GM12878 (cell line): ENCODE measurements at regions not wholly inside any gene's neighbourhood (a gene's known extent, or its start where the extent isn't known, plus 50 kb on each side); places are given as distances from the start of the nearest gene placed in this dataset.

ENCODE experiments used
- ATAC-seq: fragments of 200-7000 bp; cut with Tn5 transposase; 3 replicates; pipeline ENCODE4 v1.9.1; 2020; ENCODE audit warnings: mild to moderate bottlenecking, moderate library complexity
- BruUV-seq: library from RNA; stranded (reverse); fragments of 400-500 nt; replicated peaks from 2 replicates; lab custom pipeline; 2021; lab: Mats Ljungman, UMichigan
- CTCF ChIA-PET: fragments of 300-600 bp; sonication (Branson Sonifier 250); formaldehyde crosslinking; extraction: SDS; loops from one replicate; lab custom pipeline; 2021; ENCODE audit warnings: inconsistent platforms; lab: Yijun Ruan, JAX
- POLR2A ChIA-PET: fragments of 350-600 bp; formaldehyde crosslinking; extraction: SDS; loops from one replicate; lab custom pipeline; 2021; ENCODE audit warnings: inconsistent platforms; lab: Charles Lee
- RAD21 ChIA-PET: fragments of 300-600 bp; sonication (Branson Sonifier 250); formaldehyde crosslinking; loops from one replicate; lab custom pipeline; 2023; ENCODE audit warnings: antibody characterized with exemption; ENCODE audit not compliant: unreplicated experiment; lab: Charles Lee
- SMC1A ChIA-PET: fragments of 300-600 bp; sonication (Branson Sonifier 250); formaldehyde crosslinking; loops from one replicate; lab custom pipeline; 2023; ENCODE audit not compliant: unreplicated experiment, uncharacterized antibody; lab: Charles Lee
- DNase-seq: peaks from one replicate; pipeline ENCODE4 v3.0.0-alpha.2; 2011; ENCODE audit warnings: low read depth, low spot score
- FAIRE-seq: peaks from 3 replicates; lab custom pipeline; 2011; peaks lifted over from hg19 to GRCh38; lab: Jason Lieb, UNC
- H2AFZ ChIP-seq: 2 replicates; pipeline ENCODE4 v1.6.0; 2011; ENCODE audit warnings: low read depth, low read length, control low read depth; ENCODE audit not compliant: control insufficient read depth
- H3K27ac ChIP-seq: 2 replicates; pipeline ENCODE4 v1.5.1; 2011; ENCODE audit warnings: control low read depth; ENCODE audit not compliant: control insufficient read depth, insufficient read depth
- H3K27me3 ChIP-seq, 2 experiments: replicated peaks in 1 of 2; 2 replicates each; pipeline versions ENCODE4 v1.6.0 to v1.6.1; 2011; ENCODE audit warnings: low read length in 1 of 2; ENCODE audit not compliant: control insufficient read depth in 2 of 2, insufficient read depth in 2 of 2
- H3K36me3 ChIP-seq, 2 experiments: 2 replicates each; pipeline ENCODE4 v1.5.1; 2011; ENCODE audit warnings: low read length in 1 of 2; ENCODE audit not compliant: control insufficient read depth in 2 of 2, insufficient read depth in 2 of 2
- H3K4me1 ChIP-seq: 2 replicates; pipeline ENCODE4 v1.6.1; 2011; ENCODE audit warnings: mild to moderate bottlenecking, low read length, moderate library complexity, mixed read lengths; ENCODE audit not compliant: control insufficient read depth, insufficient read depth
- H3K4me2 ChIP-seq: 2 replicates; pipeline ENCODE4 v1.6.0; 2011; ENCODE audit warnings: control low read depth; ENCODE audit not compliant: control insufficient read depth, insufficient read depth
- H3K4me3 ChIP-seq: fragments of 200-600 bp; sonication (generic); 2 replicates; pipeline ENCODE4 v1.5.1; 2016
- H3K79me2 ChIP-seq: 2 replicates; pipeline ENCODE4 v1.6.0; 2011; ENCODE audit warnings: low read length; ENCODE audit not compliant: control insufficient read depth, insufficient read depth
- H3K9ac ChIP-seq: 2 replicates; pipeline ENCODE4 v1.8.0; 2011; ENCODE audit warnings: low read length, control low read depth, mixed read lengths; ENCODE audit not compliant: control insufficient read depth, insufficient read depth
- H3K9me3 ChIP-seq: replicated peaks from 3 replicates; pipeline ENCODE4 v1.5.1; 2011; ENCODE audit warnings: mild to moderate bottlenecking, low read length; ENCODE audit not compliant: control insufficient read depth, insufficient read depth
- H4K20me1 ChIP-seq: 2 replicates; pipeline ENCODE4 v1.6.0; 2011; ENCODE audit not compliant: control insufficient read depth, insufficient read depth
- GABPA ChIP-seq: IDR thresholded peaks from 2 replicates; pipeline ENCODE4 v1.6.1; 2014; ENCODE audit warnings: antibody characterized with exemption, low read depth, mild to moderate bottlenecking, inconsistent platforms
- HCFC1 ChIP-seq: fragments of 150-350 bp; IDR thresholded peaks from 2 replicates; pipeline ENCODE4 v1.6.1; 2014; ENCODE audit warnings: low read length
- HDGF ChIP-seq: fragments of 450-650 bp; IDR thresholded peaks from 2 replicates; pipeline ENCODE4 v1.6.1; 2016; ENCODE audit warnings: antibody characterized with exemption
- WGBS: methylation state at CpG from one replicate; pipeline ENCODE4 v1.1.6; 2016; ENCODE audit warnings: low lambda C conversion rate; ENCODE audit not compliant: insufficient replicate concordance, insufficient coverage; ENCODE audit errors: missing lambda C conversion rate; 5-methylcytosine and 5-hydroxymethylcytosine counted together
- in situ Hi-C: fragments of 300-500 bp; cut with MboI; formaldehyde crosslinking; loops from 9 replicates; pipeline ENCODE4 v1.14.3; 2018; ENCODE audit warnings: mixed read lengths
- intact Hi-C: fragments of 100-400 bp; cut with micrococcal nuclease; formaldehyde crosslinking; loops from one replicate; pipeline ENCODE4 v1.14.2; 2022; ENCODE audit not compliant: unreplicated experiment

GRCh38 chr15:37537802-37538201 is 396.6 kb upstream of the TMCO5A start:
- Histone ChIP-seq H3K36me3 (no peaks in the 10 kb centered on the region), H4K20me1 (no peaks in the 10 kb centered on the region), H3K9me3 (no peaks in the 10 kb centered on the region), H3K4me1 (no peaks in the 10 kb centered on the region), H3K4me3 (no peak overlapping the region), H3K4me2 (no peak overlapping the region), H3K27me3 (no peaks in the 10 kb centered on the region), H3K79me2 (no peaks in the 10 kb centered on the region), H3K9ac (no peak overlapping the region), H2AFZ (no peak overlapping the region), H3K27ac (no peak overlapping the region)
- BruUV-seq: no TSS peak
- FAIRE-seq (no peak), DNase-seq (no peak), ATAC-seq (no peak)
- RAD21 ChIA-PET: no interaction called here
- in situ Hi-C loops (no loop called here), intact Hi-C loops (no loop called here)
- POLR2A ChIA-PET: no interaction called here
- 100% methylated on average over 1 of the region's 1 CpG for WGBS
- no peak for TF ChIP-seq HCFC1
- SMC1A ChIA-PET: interaction anchor here (2.0 kb wide), 1 partner anchor 10 kb away, joined by 7 read pairs; no protein-coding TSS in a partner anchor
- CTCF ChIA-PET: no interaction called here

- H3K9me3 ChIP-seq: no peaks in the 10 kb centered on the region
- no peak overlapping the region for H2AFZ ChIP-seq
- no peaks in the 10 kb centered on the region for H3K27me3 ChIP-seq
- BruUV-seq: no TSS peak
- CTCF ChIA-PET: no interaction called here
- no peak overlapping the region for H3K9ac ChIP-seq
- DNase-seq (no peak), ATAC-seq (no peak), FAIRE-seq (no peak)
- intact Hi-C loops: no loop called here
- H3K79me2 ChIP-seq: no peaks in the 10 kb centered on the region
- no peaks in the 10 kb centered on the region for H4K20me1 ChIP-seq
- H3K4me2 ChIP-seq: no peak overlapping the region
- TF ChIP-seq HDGF (no peak), GABPA (no peak)
- SMC1A ChIA-PET: no interaction called here
- no peaks in the 10 kb centered on the region for H3K4me1 ChIP-seq
- POLR2A ChIA-PET: no interaction called here
- no peaks in the 10 kb centered on the region for H3K36me3 ChIP-seq
- WGBS: 0% methylated on average over 1 of the region's 1 CpG
- RAD21 ChIA-PET: no interaction called here
- in situ Hi-C loops: no loop called here
- no peak overlapping the region for H3K27ac ChIP-seq
- H3K4me3 ChIP-seq: no peak overlapping the region
These were observed 386.3 kb upstream of the TMCO5A start for GRCh38 chr15:37548116-37548515.
